ENCODE measurements at regions not wholly inside any gene's neighbourhood (a gene's known extent, or its start where the extent isn't known, plus 50 kb on each side); places are given as distances from the start of the nearest gene placed in this dataset.

DNA sequence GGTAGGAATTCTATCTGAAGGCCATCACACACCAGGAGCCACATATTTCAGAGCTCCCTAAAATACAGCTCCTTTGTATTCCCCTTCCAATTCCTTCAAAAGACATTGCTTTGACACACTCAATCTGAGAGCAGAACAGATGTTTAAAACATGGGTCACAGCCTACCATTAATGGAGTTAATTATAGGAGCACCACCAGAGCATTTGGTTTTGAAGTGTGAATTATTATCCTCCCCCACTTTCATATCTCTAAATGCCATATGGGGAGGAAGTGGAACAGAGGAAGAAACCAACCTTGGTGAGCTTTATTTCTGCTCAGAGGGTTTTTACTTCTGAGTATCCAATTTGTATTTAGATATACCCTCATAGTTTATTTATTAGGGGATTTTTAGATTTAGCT, 50.7 kb upstream of the TNFRSF21 start:
- DNase-seq (ENCODE audit: low read depth, low spot score), result no peak

DNA sequence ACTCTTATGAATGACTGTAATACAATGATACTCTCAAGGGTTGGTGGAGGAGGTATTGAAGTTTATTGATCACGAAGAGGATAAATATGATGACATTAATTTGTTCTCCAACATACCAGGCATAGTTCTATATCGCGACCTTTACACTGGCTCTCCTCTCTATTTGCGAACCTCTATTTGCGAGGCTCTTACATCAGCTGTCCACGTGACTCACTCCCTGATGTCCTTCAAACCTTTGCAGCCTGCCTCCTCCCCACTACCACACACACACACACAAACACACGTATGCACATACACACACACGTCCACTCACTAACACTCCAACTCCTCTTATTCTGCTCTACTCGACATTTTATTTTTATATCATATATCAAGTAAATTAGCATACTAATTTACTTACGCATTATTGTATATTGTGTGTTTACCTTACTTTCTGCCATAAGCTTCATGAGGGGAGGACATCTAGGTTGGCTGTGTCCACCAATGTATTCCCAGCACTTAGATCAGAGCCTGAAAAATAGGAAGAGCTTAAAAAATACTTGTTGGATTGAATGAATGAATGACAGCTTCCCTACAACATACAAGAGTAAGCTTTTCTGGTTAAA, 53.3 kb upstream of the TNFRSF21 start:
- DNase-seq (ENCODE audit: low read depth, low spot score), result no peak

GRCh38 chr6:47363736-47364135, 54.0 kb upstream of the TNFRSF21 start:
- DNase-seq (ENCODE audit: low read depth, low spot score), result no peak

DNA sequence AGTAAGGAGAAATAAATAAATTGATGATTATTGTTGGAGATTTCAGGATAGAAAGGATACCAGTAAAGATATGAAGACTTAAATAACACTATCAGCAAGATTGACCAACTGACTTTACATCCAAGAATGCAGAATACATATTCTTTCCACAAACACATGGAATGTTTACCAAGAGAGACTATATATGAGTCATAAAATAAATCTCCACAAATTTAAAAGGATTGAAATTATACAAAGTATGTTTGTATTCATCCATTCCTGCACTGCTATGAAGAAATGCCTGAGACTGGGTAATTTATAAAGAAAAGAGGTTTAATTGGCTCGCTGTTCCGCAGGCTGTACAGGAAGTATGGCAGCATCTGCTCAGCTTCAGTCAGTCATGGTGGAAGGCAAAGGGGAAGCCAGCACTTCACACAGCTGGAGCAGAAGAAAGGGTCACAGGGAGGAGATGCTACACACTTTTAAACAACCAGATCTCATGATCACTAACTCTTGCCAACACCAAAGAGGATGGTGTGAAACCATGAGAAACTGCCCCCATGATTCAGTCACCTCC, 56.7 kb upstream of the TNFRSF21 start:
- no peak for DNase-seq (ENCODE audit: low read depth, low spot score)

GRCh38 chr6:47371139-47371869, 61.6 kb upstream of the TNFRSF21 start:
- DNase-seq (ENCODE audit: low read depth, low spot score), result no peak

- no peak for DNase-seq (ENCODE audit: low read depth, low spot score)
Measured at GRCh38 chr6:47371870-47372255, 62.2 kb upstream of the TNFRSF21 start.

GRCh38 chr6:47372318-47372717, 62.6 kb upstream of the TNFRSF21 start:
- no peak for DNase-seq (ENCODE audit: low read depth, low spot score)

GRCh38 chr6:47375426-47375825, 65.7 kb upstream of the TNFRSF21 start:
- DNase-seq (ENCODE audit: low read depth, low spot score), result no peak

- DNase-seq (ENCODE audit: low read depth, low spot score), result no peak
Measured at GRCh38 chr6:47376930-47377329, 67.2 kb upstream of the TNFRSF21 start.

DNA sequence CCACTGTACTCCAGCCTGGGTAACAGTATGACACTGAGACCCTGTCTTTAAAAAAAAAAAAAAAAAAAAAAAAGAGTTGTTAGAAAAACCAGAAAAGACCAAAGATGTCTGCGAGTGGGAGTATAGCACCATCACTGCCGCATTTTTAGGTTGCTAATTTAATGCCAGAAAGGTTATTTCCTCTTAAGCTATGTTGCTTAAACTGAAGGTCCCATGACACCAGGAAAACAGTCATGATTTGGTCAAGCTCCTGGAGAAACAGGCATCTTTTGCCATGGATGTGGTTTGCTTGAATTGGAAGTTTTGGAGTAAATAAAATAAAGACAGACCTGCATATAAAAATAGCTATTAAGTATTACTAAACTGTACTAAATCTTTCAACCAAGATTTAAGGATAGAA, 68.3 kb upstream of the TNFRSF21 start:
- no peak for DNase-seq (ENCODE audit: low read depth, low spot score)

DNA sequence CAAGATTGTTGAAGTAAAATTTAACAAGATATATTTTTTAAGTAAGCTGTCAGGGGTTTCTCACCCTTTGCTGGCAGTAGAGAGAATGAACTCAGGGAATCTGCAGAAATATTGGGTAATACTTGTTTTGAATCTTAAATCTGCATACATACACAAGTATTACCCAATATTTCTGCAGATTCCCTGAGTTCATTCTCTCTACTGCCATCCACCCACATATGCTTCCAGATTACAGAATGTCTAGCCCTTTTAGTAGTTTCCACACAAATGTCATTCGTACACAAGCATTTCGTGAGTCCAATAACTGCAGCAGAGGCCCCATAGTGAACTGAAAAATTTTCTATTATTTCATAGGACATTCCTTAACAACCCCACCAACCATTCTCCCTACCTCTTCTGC, 69.6 kb upstream of the TNFRSF21 start:
- DNase-seq (ENCODE audit: low read depth, low spot score), result no peak

DNA sequence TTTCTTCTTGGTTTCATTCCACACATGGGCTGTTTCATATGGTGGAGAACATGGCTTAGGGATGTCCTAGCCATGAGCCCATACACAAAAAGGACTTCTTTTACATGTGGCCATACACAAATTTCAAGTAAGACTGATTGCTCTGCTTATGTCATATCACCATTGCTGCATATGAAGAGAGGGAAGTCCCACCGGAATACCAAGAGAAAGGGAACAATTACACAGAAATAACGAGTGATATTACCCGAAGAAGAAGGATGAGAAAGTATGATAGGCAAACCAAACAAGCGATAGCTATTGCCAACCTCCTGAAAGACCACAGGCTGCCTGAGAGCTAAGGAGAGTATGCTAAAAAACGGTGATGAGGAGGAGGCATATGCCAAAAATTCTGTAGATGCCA, 70.5 kb upstream of the TNFRSF21 start:
- no peak for DNase-seq (ENCODE audit: low read depth, low spot score)

DNA sequence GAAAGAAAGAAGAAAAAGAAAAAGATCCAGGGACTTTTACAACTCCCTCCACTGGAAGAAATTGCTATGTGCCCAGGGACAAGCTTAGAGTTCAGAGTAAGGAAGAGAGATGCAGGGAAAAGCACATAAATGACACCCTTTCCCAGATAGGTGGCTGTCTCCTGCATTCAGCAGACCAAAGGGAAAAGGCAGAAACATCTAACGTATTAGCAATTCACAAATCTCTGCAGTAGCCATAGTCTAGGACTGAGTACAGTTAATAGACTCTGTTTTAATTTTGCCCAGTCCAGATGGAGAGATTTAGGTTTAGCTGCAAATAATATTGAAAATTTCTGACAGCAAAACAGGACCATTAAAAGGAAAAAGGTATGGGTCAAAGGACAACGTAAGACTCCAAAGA, 71.3 kb upstream of the TNFRSF21 start:
- no peak for DNase-seq (ENCODE audit: low read depth, low spot score)

- DNase-seq (ENCODE audit: low read depth, low spot score), result no peak
Measured at GRCh38 chr6:47383360-47383759, 73.7 kb upstream of the TNFRSF21 start.

DNA sequence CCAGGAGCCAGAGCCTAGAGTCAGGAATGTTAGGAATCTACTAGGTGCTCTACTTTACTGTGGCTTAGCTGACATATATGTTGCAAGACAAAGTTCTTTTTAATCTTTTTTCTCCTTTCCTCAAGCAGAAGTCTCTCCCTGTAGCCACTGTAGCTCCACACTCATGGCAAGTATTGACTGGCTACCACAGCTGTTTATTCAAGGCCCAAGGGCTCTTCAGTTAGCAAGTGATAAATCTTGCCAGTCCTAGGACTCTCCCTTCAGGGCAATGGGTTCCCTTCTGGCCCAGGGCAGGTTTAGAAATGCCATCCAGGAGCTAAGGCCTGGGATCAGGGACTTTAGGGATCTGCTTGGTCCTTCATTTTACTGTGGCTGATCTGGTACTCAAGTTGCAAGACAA, 82.0 kb upstream of the TNFRSF21 start:
- no peak for DNase-seq (ENCODE audit: low read depth, low spot score)

- no peak for DNase-seq (ENCODE audit: low read depth, low spot score)
Measured at GRCh38 chr6:47392251-47392650, 82.5 kb upstream of the TNFRSF21 start.

- DNase-seq (ENCODE audit: low read depth, low spot score), result no peak
Measured at GRCh38 chr6:47396401-47397069, 81.1 kb upstream of the CD2AP start.

DNA sequence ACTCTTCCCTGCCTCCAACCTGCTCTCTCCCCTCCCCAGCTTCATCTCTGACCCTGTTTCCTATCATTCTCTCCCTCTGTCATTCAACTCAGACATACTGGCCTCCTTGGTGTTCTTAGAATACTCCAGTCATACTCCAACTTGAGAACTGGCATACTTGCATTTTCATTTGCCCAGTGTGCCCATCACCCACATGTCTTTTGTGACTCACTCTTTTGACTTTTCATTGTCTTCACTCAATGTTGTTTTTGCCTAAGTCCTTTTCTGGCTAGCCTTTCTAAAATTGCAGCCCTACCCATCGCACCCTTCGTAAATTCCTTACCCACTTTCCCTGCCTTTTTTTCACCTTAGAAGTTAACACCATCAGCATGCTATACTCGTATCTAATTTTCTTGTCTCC, 77.0 kb upstream of the CD2AP start:
- no peak for DNase-seq (ENCODE audit: low read depth, low spot score)

DNA sequence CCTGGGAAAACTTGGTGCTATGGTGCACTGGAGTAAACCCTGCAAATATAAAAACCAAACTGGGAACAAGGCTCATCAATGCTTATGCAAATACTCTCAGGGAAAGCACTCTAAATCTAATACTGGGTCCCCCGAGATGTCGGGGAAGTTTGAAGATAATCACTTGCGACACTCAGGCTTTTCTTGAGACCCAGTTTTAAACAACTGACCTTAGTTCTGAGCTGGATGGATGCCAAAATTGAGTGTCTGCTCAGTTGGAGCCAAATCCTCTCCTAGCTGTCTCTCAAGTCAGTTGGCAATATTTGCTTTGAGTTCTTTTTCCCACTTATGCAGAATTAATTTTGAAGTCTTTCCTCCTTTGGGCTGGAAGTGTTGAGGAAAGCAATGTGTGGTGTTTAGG, 75.5 kb upstream of the CD2AP start:
- DNase-seq (ENCODE audit: low read depth, low spot score), result no peak

DNA sequence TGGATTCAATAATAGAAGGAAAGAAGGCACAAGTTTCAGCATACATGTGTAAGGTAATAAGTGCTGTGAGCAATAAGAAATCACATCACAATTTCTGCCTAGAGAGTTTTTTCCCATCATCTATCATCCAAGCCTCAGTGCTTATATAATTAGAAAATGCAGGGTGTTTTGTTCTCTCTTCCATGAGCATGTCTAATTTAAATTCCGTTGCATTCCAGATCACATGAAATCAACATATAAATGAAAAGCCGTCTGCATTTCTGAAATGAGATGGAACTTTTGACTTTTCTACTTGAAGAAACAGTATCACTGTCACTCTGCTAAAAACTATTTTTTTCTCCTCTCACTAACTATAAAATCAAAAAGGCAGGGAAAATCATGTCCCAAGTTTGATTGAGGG, 74.5 kb upstream of the CD2AP start:
- no peak for DNase-seq (ENCODE audit: low read depth, low spot score)

DNA sequence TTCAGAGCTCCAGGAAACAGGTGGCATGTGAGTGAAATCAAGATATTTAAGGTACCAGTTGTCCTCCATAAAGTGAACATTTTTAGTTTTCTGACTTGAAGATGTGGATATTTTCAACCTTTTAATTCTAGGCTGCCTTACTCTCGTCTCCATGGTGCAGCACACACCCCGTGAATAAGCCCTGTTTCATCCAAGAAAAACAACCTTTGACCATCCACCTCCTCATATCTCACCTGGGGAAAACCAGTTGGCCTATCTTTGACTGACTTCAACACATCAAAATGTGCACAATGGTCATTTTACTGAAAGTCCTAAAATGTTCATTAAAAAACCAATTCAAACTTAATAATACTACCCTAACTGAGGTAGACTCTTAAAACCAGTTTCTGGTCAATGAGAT, 73.8 kb upstream of the CD2AP start:
- DNase-seq (ENCODE audit: low read depth, low spot score), result no peak

GRCh38 chr6:47404435-47404834, 73.2 kb upstream of the CD2AP start:
- no peak for DNase-seq (ENCODE audit: low read depth, low spot score)

DNA sequence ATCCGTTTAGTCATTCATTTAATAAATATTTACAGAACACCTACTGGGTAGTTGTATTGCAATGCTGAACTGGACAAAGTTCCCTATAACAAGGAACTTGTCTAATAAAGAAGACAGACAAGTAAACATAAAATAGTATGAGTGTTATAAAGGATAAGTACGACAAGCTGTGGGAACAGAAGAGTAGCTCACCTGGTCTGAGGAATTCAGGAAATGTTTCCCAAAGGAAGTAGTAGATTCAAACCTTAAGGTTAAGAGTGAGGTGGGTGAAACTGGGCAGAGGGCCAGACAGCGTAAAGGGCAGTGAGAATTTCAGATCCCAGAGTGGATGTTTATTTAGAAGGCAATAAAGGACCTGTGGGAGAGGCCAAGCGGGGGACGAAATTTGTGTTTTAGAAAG, 72.3 kb upstream of the CD2AP start:
- no peak for DNase-seq (ENCODE audit: low read depth, low spot score)
